ENCODE measurements at regions not wholly inside any gene's neighbourhood (a gene's known extent, or its start where the extent isn't known, plus 50 kb on each side); places are given as distances from the start of the nearest gene placed in this dataset.

- no peak overlapping the region for H4K8ac ChIP-seq (ENCODE audit: extremely low read depth, insufficient read depth, low read length)
- FAIRE-seq, result no peak
- H4K20me1 ChIP-seq (replicated peaks in 1 of 2; ENCODE audit: control insufficient read depth in 1 of 2, insufficient read depth in 2 of 2, low read length in 2 of 2), result no peaks in the 10 kb centered on the region
- no peak overlapping the region for H3K4me3 ChIP-seq (ENCODE audit: extremely low read depth in 1 of 4, insufficient read depth in 2 of 4, low read depth in 3 of 4, low read length in 4 of 4)
- no peaks in the 10 kb centered on the region for H3K4me1 ChIP-seq (replicated peaks in 1 of 4; ENCODE audit: control insufficient read depth in 3 of 4, insufficient read depth in 4 of 4, low read length in 3 of 4)
- no peak overlapping the region for H3K4me2 ChIP-seq (ENCODE audit: insufficient read depth in 1 of 2, low read depth in 2 of 2, low read length in 2 of 2)
- no peak overlapping the region for H2BK120ac ChIP-seq (replicated peaks; ENCODE audit: low read depth, low read length)
- no peak overlapping the region for H2BK20ac ChIP-seq (ENCODE audit: low read length)
- TF ChIP-seq CEBPB (IDR thresholded peaks at IDR 0.05; ENCODE audit: low read depth, low read length) (no peak), CTCF (IDR thresholded peaks at IDR 0.05; ENCODE audit: control extremely low read depth in 1 of 3, insufficient read depth in 1 of 3, low read depth in 1 of 3, low read length in 3 of 3) (no peak)
- DNase-seq (ENCODE audit: low read depth in 1 of 2, low spot score in 2 of 2), result no peak
- H3K18ac ChIP-seq (ENCODE audit: extremely low read depth, low read length), result no peak overlapping the region
- H2BK5ac ChIP-seq (ENCODE audit: low read depth, low read length), result no peak overlapping the region
- 77% methylated on average over 1 of the region's 1 CpG; no CpG with 5 or more reads in 1 of the 2 experiments for WGBS, 2 experiments (ENCODE audit: extremely low coverage in 1 of 2, insufficient coverage in 1 of 2, insufficient read length in 1 of 2, insufficient replicate concordance in 2 of 2, low coverage in 1 of 2, low lambda C conversion rate in 2 of 2, missing lambda C conversion rate in 1 of 2)
- H3K27me3 ChIP-seq (replicated peaks in 1 of 4; ENCODE audit: control insufficient read depth in 3 of 4, extremely low read depth in 1 of 4, insufficient read depth in 3 of 4, low read length in 3 of 4), result no peaks in the 10 kb centered on the region
- H2AK5ac ChIP-seq (ENCODE audit: low read depth, low read length), result no peak overlapping the region
- H3K14ac ChIP-seq (ENCODE audit: insufficient read length), result no peak overlapping the region
- peaks cover 9 to 14% of the 10 kb centered on the region in 2 experiments; a peak in 2 of 4 replicates for H3K9me3 ChIP-seq (ENCODE audit: insufficient read depth in 2 of 2, low read depth in 1 of 2, low read length in 1 of 2)
- no peak overlapping the region for H4K91ac ChIP-seq (replicated peaks; ENCODE audit: insufficient read length, low read length)
- H3K79me2 ChIP-seq (ENCODE audit: control insufficient read depth in 1 of 2, insufficient read depth in 2 of 2, low read length in 2 of 2), result no peaks in the 10 kb centered on the region
- no peak overlapping the region for H3K56ac ChIP-seq (replicated peaks; ENCODE audit: insufficient read length, low read depth, low read length)
- CTCF ChIA-PET (ENCODE audit: partially characterized antibody), result no interaction called here
- H3K9ac ChIP-seq (replicated peaks in 1 of 4; ENCODE audit: extremely low read depth in 1 of 4, low read depth in 3 of 4, low read length in 3 of 4), result no peak overlapping the region
- no peak overlapping the region for H2BK15ac ChIP-seq (ENCODE audit: low read length)
- no peak overlapping the region for H2BK12ac ChIP-seq (ENCODE audit: low read depth, low read length)
- H3K79me1 ChIP-seq (ENCODE audit: low read depth, low read length), result no peaks in the 10 kb centered on the region
- no peak overlapping the region for H3K27ac ChIP-seq (ENCODE audit: low read depth, low read length)
- H3K4ac ChIP-seq (replicated peaks; ENCODE audit: insufficient read length, low read depth, low read length), result no peak overlapping the region
- H3K23ac ChIP-seq (ENCODE audit: insufficient read length), result no peak overlapping the region
- H2AFZ ChIP-seq (ENCODE audit: low read length), result no peak overlapping the region
- POLR2A ChIA-PET (ENCODE audit: partially characterized antibody), result interaction anchor here (0.6 kb wide), 1 partner anchor 887 kb away, joined by 4 read pairs; no protein-coding TSS in a partner anchor
- no peaks in the 10 kb centered on the region for H3K23me2 ChIP-seq (ENCODE audit: low read depth, low read length)
- H4K5ac ChIP-seq (ENCODE audit: insufficient read length, low read depth, low read length), result no peak overlapping the region
- H3K36me3 ChIP-seq (ENCODE audit: control insufficient read depth in 2 of 4, insufficient read depth in 4 of 4, low read length in 3 of 4), result no peaks in the 10 kb centered on the region; a peak in 1 of 8 replicates
Observed at GRCh38 chr13:68905186-68905585, 1202.4 kb upstream of the ATXN8OS start.

Measured in H1 (cell line).